ENCODE measurements at regions not wholly inside any gene's neighbourhood (a gene's known extent, or its start where the extent isn't known, plus 50 kb on each side); places are given as distances from the start of the nearest gene placed in this dataset.

GRCh38 chr2:145085612-145086011 is 565.7 kb upstream of the ZEB2 start:
- no peak for DNase-seq (ENCODE audit: low read depth)

- no peak for DNase-seq (ENCODE audit: low read depth)
These were observed 560.5 kb upstream of the ZEB2 start for GRCh38 chr2:145080426-145080825.

- no peak for DNase-seq (ENCODE audit: low read depth)
These were observed 559.7 kb upstream of the ZEB2 start for GRCh38 chr2:145079641-145080040.

- DNase-seq (ENCODE audit: low read depth) = no peak
These were observed 559.0 kb upstream of the ZEB2 start for GRCh38 chr2:145078923-145079322.

- no peak for DNase-seq (ENCODE audit: low read depth)
These were observed 556.2 kb upstream of the ZEB2 start for GRCh38 chr2:145076085-145076484.

GRCh38 chr2:145075454-145076062 is 555.6 kb upstream of the ZEB2 start:
- DNase-seq (ENCODE audit: low read depth) = no peak

GRCh38 chr2:145070703-145071102 is 550.8 kb upstream of the ZEB2 start:
- no peak for DNase-seq (ENCODE audit: low read depth)

- no peak for DNase-seq (ENCODE audit: low read depth)
These were observed 548.6 kb upstream of the ZEB2 start for GRCh38 chr2:145068509-145068908.

GRCh38 chr2:145067549-145068030 is 547.7 kb upstream of the ZEB2 start:
- no peak for DNase-seq (ENCODE audit: low read depth)

- no peak for DNase-seq (ENCODE audit: low read depth)
These were observed 547.1 kb upstream of the ZEB2 start for GRCh38 chr2:145066856-145067548.

- DNase-seq (ENCODE audit: low read depth) = no peak
These were observed 546.3 kb upstream of the ZEB2 start for GRCh38 chr2:145066151-145066661.

- DNase-seq (ENCODE audit: low read depth) = no peak
These were observed 545.4 kb upstream of the ZEB2 start for GRCh38 chr2:145065342-145065741.

- DNase-seq (ENCODE audit: low read depth) = no peak
These were observed 544.6 kb upstream of the ZEB2 start for GRCh38 chr2:145064511-145064910.

- DNase-seq (ENCODE audit: low read depth) = no peak
These were observed 541.0 kb upstream of the ZEB2 start for GRCh38 chr2:145060876-145061275.

GRCh38 chr2:145059914-145060313 is 540.0 kb upstream of the ZEB2 start:
- no peak for DNase-seq (ENCODE audit: low read depth)

GRCh38 chr2:145059343-145059742 is 539.4 kb upstream of the ZEB2 start:
- no peak for DNase-seq (ENCODE audit: low read depth)

GRCh38 chr2:145058457-145058856 is 538.5 kb upstream of the ZEB2 start:
- DNase-seq (ENCODE audit: low read depth) = no peak

GRCh38 chr2:145055651-145056050 is 535.7 kb upstream of the ZEB2 start:
- DNase-seq (ENCODE audit: low read depth) = no peak

GRCh38 chr2:145050134-145050533 is 530.2 kb upstream of the ZEB2 start:
- DNase-seq (ENCODE audit: low read depth) = no peak

- DNase-seq (ENCODE audit: low read depth) = no peak
These were observed 529.6 kb upstream of the ZEB2 start for GRCh38 chr2:145049475-145049874.

GRCh38 chr2:145047554-145047953 is 527.6 kb upstream of the ZEB2 start:
- no peak for DNase-seq (ENCODE audit: low read depth)

GRCh38 chr2:145044491-145044890 is 524.6 kb upstream of the ZEB2 start:
- no peak for DNase-seq (ENCODE audit: low read depth)

GRCh38 chr2:145043399-145043834 is 523.5 kb upstream of the ZEB2 start:
- no peak for DNase-seq (ENCODE audit: low read depth)

- DNase-seq (ENCODE audit: low read depth) = no peak
These were observed 521.8 kb upstream of the ZEB2 start for GRCh38 chr2:145041706-145042105.
